ENCODE measurements at regions not wholly inside any gene's neighbourhood (a gene's known extent, or its start where the extent isn't known, plus 50 kb on each side); places are given as distances from the start of the nearest gene placed in this dataset.

DNA sequence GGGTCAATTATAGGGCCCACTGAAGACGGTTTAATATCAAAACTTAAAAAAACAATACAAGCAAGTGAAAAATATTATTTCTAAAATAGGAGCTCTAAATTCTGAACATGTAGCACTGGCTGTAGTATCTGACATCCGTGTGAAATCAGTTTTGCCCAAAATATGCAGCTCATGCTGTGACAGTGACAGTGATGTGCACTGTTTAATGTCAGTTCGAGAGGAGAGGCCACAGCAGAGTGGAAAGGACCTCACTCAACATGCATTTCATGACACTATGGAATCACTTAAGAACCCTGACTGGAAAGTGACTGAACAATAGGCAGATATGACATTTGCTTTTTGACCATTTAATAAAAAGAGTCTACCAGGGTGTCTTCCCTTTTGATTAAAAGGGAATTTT is 397.0 kb downstream of the FRK start:
- no TSS peak for BruUV-seq (replicated peaks)
- Histone ChIP-seq H3K79me2 (ENCODE audit: insufficient read depth, low read length) (no peaks in the 10 kb centered on the region), H3K9ac (ENCODE audit: insufficient read depth, low read depth, low read length) (no peak overlapping the region), H3K4me1 (ENCODE audit: insufficient read depth, low read length) (no peaks in the 10 kb centered on the region), H3K4me3 (replicated peaks in 1 of 3; ENCODE audit: insufficient read depth in 1 of 3, low read depth in 2 of 3, low read length in 3 of 3) (no peak overlapping the region), H3K36me3 (replicated peaks in 1 of 2; ENCODE audit: control insufficient read depth in 1 of 2, insufficient read depth in 2 of 2, low read length in 2 of 2) (no peaks in the 10 kb centered on the region), H3K9me3 (ENCODE audit: low read length) (no peaks in the 10 kb centered on the region), H3K27me3 (ENCODE audit: control insufficient read depth in 1 of 2, insufficient read depth in 2 of 2, low read length in 2 of 2) (no peaks in the 10 kb centered on the region), H3K27ac (ENCODE audit: extremely low read length, insufficient read depth, low read length) (no peak overlapping the region), H3K4me2 (ENCODE audit: low read depth, low read length) (no peak overlapping the region), H2AFZ (ENCODE audit: low read length) (no peak overlapping the region), H4K20me1 (ENCODE audit: insufficient read depth, low read length) (no peaks in the 10 kb centered on the region)
- ChIA-PET CTCF (ENCODE audit: low intra/inter-chr PET ratio, low total read pairs) (no interaction called here), POLR2A (no interaction called here)
- no peak for FAIRE-seq
- DNase-seq (ENCODE audit: low spot score), result no peak
- intact Hi-C loops (cut with micrococcal nuclease; ENCODE audit: unreplicated experiment), result no loop called here
- 0% methylated on average over 3 of the region's 3 CpGs for WGBS (ENCODE audit: low lambda C conversion rate)
- in situ Hi-C loops (cut with HindIII; ENCODE audit: extremely low pct_ligation_motif_present, low pct_unique_long_range_greater_than_20kb), result no loop called here
- ATAC-seq, result no peak
- TF ChIP-seq RBFOX2 (IDR thresholded peaks at IDR 0.05; ENCODE audit: low read depth, low read length), result no peak
- TF ChIP-seq GATAD2A (CRISPR knock-in tag; IDR thresholded peaks at IDR 0.05), result no peak
- no peak for TF ChIP-seq KLF9 (CRISPR knock-in tag; IDR thresholded peaks at IDR 0.05; ENCODE audit: low read depth)
- no peak for TF ChIP-seq NR3C1 (CRISPR knock-in tag; IDR thresholded peaks at IDR 0.05)
- no peak for TF ChIP-seq ZNF256 (CRISPR knock-in tag; conservative IDR thresholded peaks at IDR 0.05)
- TF ChIP-seq, protein P1, sequence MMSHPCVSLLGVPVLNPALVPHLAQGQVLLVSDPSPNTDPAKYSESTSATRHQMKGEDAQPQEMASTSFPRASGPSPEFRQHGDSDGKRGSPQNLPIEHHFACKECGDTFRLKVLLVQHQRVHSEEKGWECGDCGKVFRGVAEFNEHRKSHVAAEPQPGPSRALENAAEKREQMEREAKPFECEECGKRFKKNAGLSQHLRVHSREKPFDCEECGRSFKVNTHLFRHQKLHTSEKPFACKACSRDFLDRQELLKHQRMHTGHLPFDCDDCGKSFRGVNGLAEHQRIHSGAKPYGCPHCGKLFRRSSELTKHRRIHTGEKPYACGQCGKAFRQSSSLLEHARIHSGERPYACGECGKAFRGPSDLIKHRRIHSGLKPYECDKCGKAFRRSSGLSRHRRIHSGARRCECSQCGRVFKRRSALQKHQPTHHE (CRISPR knock-in tag; IDR thresholded peaks at IDR 0.05; ENCODE audit: borderline replicate concordance), result no peak
- TF ChIP-seq, protein P2, sequence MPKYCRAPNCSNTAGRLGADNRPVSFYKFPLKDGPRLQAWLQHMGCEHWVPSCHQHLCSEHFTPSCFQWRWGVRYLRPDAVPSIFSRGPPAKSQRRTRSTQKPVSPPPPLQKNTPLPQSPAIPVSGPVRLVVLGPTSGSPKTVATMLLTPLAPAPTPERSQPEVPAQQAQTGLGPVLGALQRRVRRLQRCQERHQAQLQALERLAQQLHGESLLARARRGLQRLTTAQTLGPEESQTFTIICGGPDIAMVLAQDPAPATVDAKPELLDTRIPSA (CRISPR knock-in tag; IDR thresholded peaks at IDR 0.05; ENCODE audit: borderline replicate concordance), result no peak
- no peak for TF ChIP-seq MLLT10 (CRISPR knock-in tag; IDR thresholded peaks at IDR 0.05)
- TF ChIP-seq, protein P3, sequence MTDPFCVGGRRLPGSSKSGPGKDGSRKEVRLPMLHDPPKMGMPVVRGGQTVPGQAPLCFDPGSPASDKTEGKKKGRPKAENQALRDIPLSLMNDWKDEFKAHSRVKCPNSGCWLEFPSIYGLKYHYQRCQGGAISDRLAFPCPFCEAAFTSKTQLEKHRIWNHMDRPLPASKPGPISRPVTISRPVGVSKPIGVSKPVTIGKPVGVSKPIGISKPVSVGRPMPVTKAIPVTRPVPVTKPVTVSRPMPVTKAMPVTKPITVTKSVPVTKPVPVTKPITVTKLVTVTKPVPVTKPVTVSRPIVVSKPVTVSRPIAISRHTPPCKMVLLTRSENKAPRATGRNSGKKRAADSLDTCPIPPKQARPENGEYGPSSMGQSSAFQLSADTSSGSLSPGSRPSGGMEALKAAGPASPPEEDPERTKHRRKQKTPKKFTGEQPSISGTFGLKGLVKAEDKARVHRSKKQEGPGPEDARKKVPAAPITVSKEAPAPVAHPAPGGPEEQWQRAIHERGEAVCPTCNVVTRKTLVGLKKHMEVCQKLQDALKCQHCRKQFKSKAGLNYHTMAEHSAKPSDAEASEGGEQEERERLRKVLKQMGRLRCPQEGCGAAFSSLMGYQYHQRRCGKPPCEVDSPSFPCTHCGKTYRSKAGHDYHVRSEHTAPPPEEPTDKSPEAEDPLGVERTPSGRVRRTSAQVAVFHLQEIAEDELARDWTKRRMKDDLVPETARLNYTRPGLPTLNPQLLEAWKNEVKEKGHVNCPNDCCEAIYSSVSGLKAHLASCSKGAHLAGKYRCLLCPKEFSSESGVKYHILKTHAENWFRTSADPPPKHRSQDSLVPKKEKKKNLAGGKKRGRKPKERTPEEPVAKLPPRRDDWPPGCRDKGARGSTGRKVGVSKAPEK (CRISPR knock-in tag; IDR thresholded peaks at IDR 0.05; ENCODE audit: borderline replicate concordance), result no peak
- TF ChIP-seq, protein P4, sequence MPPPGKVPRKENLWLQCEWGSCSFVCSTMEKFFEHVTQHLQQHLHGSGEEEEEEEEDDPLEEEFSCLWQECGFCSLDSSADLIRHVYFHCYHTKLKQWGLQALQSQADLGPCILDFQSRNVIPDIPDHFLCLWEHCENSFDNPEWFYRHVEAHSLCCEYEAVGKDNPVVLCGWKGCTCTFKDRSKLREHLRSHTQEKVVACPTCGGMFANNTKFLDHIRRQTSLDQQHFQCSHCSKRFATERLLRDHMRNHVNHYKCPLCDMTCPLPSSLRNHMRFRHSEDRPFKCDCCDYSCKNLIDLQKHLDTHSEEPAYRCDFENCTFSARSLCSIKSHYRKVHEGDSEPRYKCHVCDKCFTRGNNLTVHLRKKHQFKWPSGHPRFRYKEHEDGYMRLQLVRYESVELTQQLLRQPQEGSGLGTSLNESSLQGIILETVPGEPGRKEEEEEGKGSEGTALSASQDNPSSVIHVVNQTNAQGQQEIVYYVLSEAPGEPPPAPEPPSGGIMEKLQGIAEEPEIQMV (CRISPR knock-in tag; IDR thresholded peaks at IDR 0.05; ENCODE audit: low read depth), result no peak
- TF ChIP-seq, protein P5, sequence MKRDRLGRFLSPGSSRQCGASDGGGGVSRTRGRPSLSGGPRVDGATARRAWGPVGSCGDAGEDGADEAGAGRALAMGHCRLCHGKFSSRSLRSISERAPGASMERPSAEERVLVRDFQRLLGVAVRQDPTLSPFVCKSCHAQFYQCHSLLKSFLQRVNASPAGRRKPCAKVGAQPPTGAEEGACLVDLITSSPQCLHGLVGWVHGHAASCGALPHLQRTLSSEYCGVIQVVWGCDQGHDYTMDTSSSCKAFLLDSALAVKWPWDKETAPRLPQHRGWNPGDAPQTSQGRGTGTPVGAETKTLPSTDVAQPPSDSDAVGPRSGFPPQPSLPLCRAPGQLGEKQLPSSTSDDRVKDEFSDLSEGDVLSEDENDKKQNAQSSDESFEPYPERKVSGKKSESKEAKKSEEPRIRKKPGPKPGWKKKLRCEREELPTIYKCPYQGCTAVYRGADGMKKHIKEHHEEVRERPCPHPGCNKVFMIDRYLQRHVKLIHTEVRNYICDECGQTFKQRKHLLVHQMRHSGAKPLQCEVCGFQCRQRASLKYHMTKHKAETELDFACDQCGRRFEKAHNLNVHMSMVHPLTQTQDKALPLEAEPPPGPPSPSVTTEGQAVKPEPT (CRISPR knock-in tag; IDR thresholded peaks at IDR 0.05; ENCODE audit: low read depth), result no peak
- TF ChIP-seq ZNF577 (CRISPR knock-in tag; IDR thresholded peaks at IDR 0.05; ENCODE audit: borderline replicate concordance, low read depth), result no peak
- no peak for TF ChIP-seq SMYD3 (CRISPR knock-in tag; IDR thresholded peaks at IDR 0.05)
- TF ChIP-seq, protein P6, sequence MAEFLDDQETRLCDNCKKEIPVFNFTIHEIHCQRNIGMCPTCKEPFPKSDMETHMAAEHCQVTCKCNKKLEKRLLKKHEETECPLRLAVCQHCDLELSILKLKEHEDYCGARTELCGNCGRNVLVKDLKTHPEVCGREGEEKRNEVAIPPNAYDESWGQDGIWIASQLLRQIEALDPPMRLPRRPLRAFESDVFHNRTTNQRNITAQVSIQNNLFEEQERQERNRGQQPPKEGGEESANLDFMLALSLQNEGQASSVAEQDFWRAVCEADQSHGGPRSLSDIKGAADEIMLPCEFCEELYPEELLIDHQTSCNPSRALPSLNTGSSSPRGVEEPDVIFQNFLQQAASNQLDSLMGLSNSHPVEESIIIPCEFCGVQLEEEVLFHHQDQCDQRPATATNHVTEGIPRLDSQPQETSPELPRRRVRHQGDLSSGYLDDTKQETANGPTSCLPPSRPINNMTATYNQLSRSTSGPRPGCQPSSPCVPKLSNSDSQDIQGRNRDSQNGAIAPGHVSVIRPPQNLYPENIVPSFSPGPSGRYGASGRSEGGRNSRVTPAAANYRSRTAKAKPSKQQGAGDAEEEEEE (CRISPR knock-in tag; IDR thresholded peaks at IDR 0.05; ENCODE audit: borderline replicate concordance), result no peak
- no peak for TF ChIP-seq TBP (CRISPR knock-in tag; IDR thresholded peaks at IDR 0.05)
- TF ChIP-seq ZNF30 (CRISPR knock-in tag; IDR thresholded peaks at IDR 0.05), result no peak

Data from HepG2 (cell line).